ENCODE measurements at regions not wholly inside any gene's neighbourhood (a gene's known extent, or its start where the extent isn't known, plus 50 kb on each side); places are given as distances from the start of the nearest gene placed in this dataset.

DNA sequence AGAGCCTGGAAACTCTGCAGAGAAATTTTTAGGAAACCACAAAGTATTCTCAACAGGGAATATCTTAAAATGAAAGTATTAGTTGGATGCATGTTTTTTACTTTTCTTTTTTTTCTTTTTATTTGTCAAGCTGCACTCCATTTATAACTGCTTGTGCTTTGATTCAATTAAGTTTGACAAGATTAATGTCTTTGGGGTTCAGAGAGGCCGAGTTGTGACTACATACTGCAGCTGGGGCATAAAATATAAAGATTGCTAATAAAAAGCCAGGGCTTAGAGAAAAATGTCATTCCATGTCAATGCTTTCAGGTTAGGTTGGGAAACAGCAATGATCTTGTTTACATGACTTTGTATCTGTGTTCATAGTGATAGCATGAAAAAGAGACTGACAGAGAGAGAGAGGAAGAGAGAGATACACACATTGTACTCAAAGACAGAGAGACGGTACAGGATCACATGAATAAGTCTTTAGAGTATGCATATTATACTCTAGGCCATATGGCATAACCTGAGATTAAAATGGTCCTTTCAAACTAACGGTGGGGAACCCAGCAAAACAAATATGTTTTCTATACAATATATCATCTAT lies 1022.3 kb upstream of the CNTNAP5 start:
- CTCF ChIA-PET, result no interaction called here
- no peak for DNase-seq (ENCODE audit: extremely low spot score)
- POLR2A ChIA-PET, result no interaction called here
- no peak for TF ChIP-seq LEF1 (IDR thresholded peaks at IDR 0.05; ENCODE audit: borderline replicate concordance)
- TF ChIP-seq FOXK2 (IDR thresholded peaks at IDR 0.05), result no peak
- no peak for TF ChIP-seq ZNF384 (IDR thresholded peaks at IDR 0.05)
- no peak for TF ChIP-seq SUZ12 (IDR thresholded peaks at IDR 0.05)
- TF ChIP-seq, protein P1, sequence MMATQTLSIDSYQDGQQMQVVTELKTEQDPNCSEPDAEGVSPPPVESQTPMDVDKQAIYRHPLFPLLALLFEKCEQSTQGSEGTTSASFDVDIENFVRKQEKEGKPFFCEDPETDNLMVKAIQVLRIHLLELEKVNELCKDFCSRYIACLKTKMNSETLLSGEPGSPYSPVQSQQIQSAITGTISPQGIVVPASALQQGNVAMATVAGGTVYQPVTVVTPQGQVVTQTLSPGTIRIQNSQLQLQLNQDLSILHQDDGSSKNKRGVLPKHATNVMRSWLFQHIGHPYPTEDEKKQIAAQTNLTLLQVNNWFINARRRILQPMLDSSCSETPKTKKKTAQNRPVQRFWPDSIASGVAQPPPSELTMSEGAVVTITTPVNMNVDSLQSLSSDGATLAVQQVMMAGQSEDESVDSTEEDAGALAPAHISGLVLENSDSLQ (IDR thresholded peaks at IDR 0.05), result no peak
- no peak for TF ChIP-seq NFRKB (IDR thresholded peaks at IDR 0.05)
- no peak for TF ChIP-seq BHLHE40 (IDR thresholded peaks at IDR 0.05; ENCODE audit: borderline replicate concordance)
- TF ChIP-seq ARNT (IDR thresholded peaks at IDR 0.05), result no peak
- TF ChIP-seq TARDBP (IDR thresholded peaks at IDR 0.05), result no peak
- no peak for TF ChIP-seq CTBP1 (IDR thresholded peaks at IDR 0.05; ENCODE audit: borderline replicate concordance)
- TF ChIP-seq ELF4 (IDR thresholded peaks at IDR 0.05), result no peak
- no peak for TF ChIP-seq HDGF (IDR thresholded peaks at IDR 0.05; ENCODE audit: borderline replicate concordance)
- TF ChIP-seq FOXA1 (IDR thresholded peaks at IDR 0.05), result no peak
- no peak for TF ChIP-seq FOXM1 (IDR thresholded peaks at IDR 0.05; ENCODE audit: borderline replicate concordance)
- no peak for TF ChIP-seq SP1 (IDR thresholded peaks at IDR 0.05)

DNA sequence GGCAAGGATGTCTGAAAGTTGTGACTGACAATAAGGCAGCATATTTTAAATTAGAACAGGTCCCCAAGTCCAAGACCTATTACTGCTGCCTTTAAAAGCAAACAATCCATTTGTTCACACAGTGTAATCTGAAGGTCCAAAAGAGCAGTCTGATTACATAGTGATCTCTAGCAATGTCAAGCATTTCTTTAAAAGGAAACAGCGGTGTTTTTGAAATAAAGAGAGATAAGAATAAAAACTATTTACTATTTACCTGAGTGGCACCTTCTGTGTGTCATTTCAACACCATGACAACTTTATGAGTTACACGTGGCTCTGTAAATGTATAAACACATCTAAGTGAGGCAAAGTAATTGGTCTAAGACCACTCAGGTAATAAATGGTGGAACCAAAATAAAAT lies 1009.9 kb upstream of the CNTNAP5 start:
- TF ChIP-seq SUZ12 (IDR thresholded peaks at IDR 0.05) (no peak), FOXM1 (IDR thresholded peaks at IDR 0.05; ENCODE audit: borderline replicate concordance) (no peak), ELF4 (IDR thresholded peaks at IDR 0.05) (no peak), ZNF384 (IDR thresholded peaks at IDR 0.05) (no peak), ARNT (IDR thresholded peaks at IDR 0.05) (no peak), L3MBTL2 (conservative IDR thresholded peaks at IDR 0.05) (no peak), CTBP1 (IDR thresholded peaks at IDR 0.05; ENCODE audit: borderline replicate concordance) (no peak), SP1 (IDR thresholded peaks at IDR 0.05) (no peak), NFRKB (IDR thresholded peaks at IDR 0.05) (no peak), LEF1 (IDR thresholded peaks at IDR 0.05; ENCODE audit: borderline replicate concordance) (no peak), BHLHE40 (IDR thresholded peaks at IDR 0.05; ENCODE audit: borderline replicate concordance) (no peak), FOXK2 (IDR thresholded peaks at IDR 0.05) (no peak), FOXA1 (IDR thresholded peaks at IDR 0.05) (no peak), TARDBP (IDR thresholded peaks at IDR 0.05) (no peak), HDGF (IDR thresholded peaks at IDR 0.05; ENCODE audit: borderline replicate concordance) (no peak)
- TF ChIP-seq, protein P1 (IDR thresholded peaks at IDR 0.05), result no peak
- no peak for DNase-seq (ENCODE audit: extremely low spot score)
- CTCF ChIA-PET, result no interaction called here
- POLR2A ChIA-PET, result no interaction called here

DNA sequence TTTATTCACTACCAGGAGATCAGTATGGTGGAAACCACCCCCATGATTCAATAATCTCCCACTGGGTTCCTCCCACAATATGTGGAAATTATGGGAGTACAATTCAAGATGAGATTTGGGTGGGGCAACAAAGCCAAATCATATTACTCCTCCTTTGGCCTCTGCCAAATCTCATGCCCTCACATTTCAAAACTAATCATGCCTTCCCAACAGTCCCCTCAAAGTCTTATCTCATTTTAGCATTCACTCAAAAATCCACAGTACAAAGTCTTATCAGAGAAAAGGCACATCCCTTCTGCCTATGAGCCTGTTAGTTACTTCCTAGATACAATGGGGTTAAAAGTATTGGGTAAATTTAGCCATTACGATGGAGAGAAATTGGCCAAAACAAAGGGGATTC lies 989.5 kb upstream of the CNTNAP5 start:
- CTCF ChIA-PET, result no interaction called here
- TF ChIP-seq SP1 (IDR thresholded peaks at IDR 0.05) (no peak), ARNT (IDR thresholded peaks at IDR 0.05) (no peak)
- POLR2A ChIA-PET, result no interaction called here
- no peak for DNase-seq (ENCODE audit: extremely low spot score)

DNA sequence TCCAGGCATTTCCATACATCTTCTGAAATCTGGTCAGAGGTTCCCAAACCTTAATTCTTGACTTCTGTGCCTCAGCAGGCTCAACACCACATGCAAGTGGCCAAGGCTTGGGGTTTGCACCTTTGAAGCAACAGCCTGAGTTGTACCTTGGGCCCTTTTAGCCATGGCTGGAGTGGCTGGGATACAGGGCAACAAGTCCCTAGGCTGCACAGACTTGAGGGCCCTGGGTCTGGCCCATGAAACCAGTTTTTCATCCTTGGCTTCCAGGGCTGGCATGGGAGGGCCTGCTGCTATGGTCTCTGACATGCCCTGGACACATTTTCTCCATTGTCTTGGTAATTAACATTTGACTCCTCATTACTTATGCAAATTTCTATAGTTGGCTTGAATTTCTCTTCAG lies 988.8 kb upstream of the CNTNAP5 start:
- ChIA-PET CTCF (no interaction called here), POLR2A (no interaction called here)
- TF ChIP-seq SP1 (IDR thresholded peaks at IDR 0.05) (no peak), HDGF (IDR thresholded peaks at IDR 0.05; ENCODE audit: borderline replicate concordance) (no peak)
- no peak for DNase-seq (ENCODE audit: extremely low spot score)

DNA sequence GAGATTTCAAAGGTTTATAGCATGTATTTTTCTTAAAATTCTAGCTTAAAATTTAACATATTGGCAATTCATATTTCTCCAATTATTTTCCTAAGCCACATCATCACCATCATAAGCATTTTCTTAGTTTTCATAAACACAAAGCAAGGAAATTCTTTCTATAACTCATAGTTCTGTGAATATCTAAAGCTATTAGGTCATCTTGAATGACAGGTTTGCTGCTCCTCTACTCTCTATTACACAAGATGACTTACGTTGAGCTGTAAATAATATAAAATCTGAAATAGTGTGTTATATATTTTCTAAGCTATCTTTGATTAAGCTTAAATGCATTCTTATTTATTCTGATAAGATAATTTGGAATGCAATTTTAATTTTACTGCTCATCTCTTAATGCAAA lies 984.6 kb upstream of the CNTNAP5 start:
- CTCF ChIA-PET, result no interaction called here
- DNase-seq (ENCODE audit: extremely low spot score), result no peak
- POLR2A ChIA-PET, result no interaction called here
- TF ChIP-seq FOXK2 (IDR thresholded peaks at IDR 0.05) (no peak), HDGF (IDR thresholded peaks at IDR 0.05; ENCODE audit: borderline replicate concordance) (no peak), LEF1 (IDR thresholded peaks at IDR 0.05; ENCODE audit: borderline replicate concordance) (no peak), SP1 (IDR thresholded peaks at IDR 0.05) (no peak), NFRKB (IDR thresholded peaks at IDR 0.05) (no peak), BHLHE40 (IDR thresholded peaks at IDR 0.05; ENCODE audit: borderline replicate concordance) (no peak), ZNF384 (IDR thresholded peaks at IDR 0.05) (no peak)
- TF ChIP-seq, protein P1 (IDR thresholded peaks at IDR 0.05), result no peak

DNA sequence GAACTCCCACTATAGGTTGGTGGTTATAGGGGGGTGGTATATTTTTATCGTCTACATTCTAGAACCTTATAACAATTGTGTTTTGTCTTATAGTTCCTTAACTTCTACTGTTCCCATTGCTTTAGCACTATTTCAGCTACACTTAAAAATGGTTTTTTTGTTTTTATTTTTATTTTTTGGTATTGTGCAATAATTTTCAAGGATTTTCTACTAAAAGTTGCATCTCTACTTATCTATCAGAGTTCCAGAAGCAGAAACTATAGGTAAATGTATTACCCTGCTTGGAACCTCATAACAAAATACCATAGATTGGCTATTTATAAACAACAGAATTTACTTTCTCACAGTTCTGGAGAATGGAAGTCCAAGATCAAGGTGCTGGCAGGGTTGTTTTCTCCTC lies 981.6 kb upstream of the CNTNAP5 start:
- CTCF ChIA-PET, result no interaction called here
- POLR2A ChIA-PET, result no interaction called here

More for the DNA sequence above, 981.6 kb upstream of the CNTNAP5 start:
- DNase-seq (ENCODE audit: extremely low spot score), result no peak
- TF ChIP-seq HDGF (IDR thresholded peaks at IDR 0.05; ENCODE audit: borderline replicate concordance) (no peak), ZNF384 (IDR thresholded peaks at IDR 0.05) (no peak), CTBP1 (IDR thresholded peaks at IDR 0.05; ENCODE audit: borderline replicate concordance) (no peak), LEF1 (IDR thresholded peaks at IDR 0.05; ENCODE audit: borderline replicate concordance) (no peak)
- TF ChIP-seq, protein P1 (IDR thresholded peaks at IDR 0.05), result no peak

Data from HEK293T (cell line).